ENCODE measurements at regions not wholly inside any gene's neighbourhood (a gene's known extent, or its start where the extent isn't known, plus 50 kb on each side); places are given as distances from the start of the nearest gene placed in this dataset.

DNA sequence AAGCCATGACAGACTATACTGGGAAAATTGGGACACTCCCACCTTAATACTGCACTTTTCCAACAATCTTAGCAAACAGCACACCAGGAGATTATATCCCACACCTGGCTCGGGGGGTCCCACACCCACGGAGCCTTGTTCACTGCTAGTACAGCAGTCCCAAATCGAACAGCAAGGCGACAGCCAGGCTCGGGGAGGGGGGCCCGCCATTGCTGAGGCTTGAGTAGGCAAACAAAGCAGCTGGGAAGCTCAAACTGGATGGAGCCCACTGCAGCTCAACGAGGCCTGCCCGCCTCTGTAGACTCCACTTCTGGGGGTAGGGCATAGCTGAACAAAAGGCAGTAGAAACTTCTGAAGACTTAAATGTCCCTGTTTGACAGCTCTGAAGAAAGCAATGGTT lies 118.3 kb downstream of the MAGEB5 start:
- 90% methylated on average over 8 of the region's 8 CpGs; no CpG with 5 or more reads in 1 of the 2 experiments for WGBS, 2 experiments (ENCODE audit: insufficient coverage in 1 of 2, insufficient read length in 1 of 2)
- H3K4me3 ChIP-seq (ENCODE audit: low read length): no peak overlapping the region
- no peaks in the 10 kb centered on the region for H3K27me3 Mint-ChIP-seq (ENCODE audit: insufficient read depth)
- no peaks in the 10 kb centered on the region for H3K4me1 ChIP-seq (ENCODE audit: control insufficient read depth, insufficient read depth, low read length)
- peaks cover 64% of the 10 kb centered on the region for H3K9me3 Mint-ChIP-seq
- H3K27ac ChIP-seq (ENCODE audit: low read depth, low read length): no peak overlapping the region
- H3K9ac ChIP-seq (ENCODE audit: extremely low read depth, low read length, poor library complexity, severe bottlenecking): no peak overlapping the region
- H3K36me3 Mint-ChIP-seq (ENCODE audit: low read depth): no peaks in the 10 kb centered on the region
- H3K4me1 Mint-ChIP-seq: no peaks in the 10 kb centered on the region
- TF ChIP-seq, protein P1, sequence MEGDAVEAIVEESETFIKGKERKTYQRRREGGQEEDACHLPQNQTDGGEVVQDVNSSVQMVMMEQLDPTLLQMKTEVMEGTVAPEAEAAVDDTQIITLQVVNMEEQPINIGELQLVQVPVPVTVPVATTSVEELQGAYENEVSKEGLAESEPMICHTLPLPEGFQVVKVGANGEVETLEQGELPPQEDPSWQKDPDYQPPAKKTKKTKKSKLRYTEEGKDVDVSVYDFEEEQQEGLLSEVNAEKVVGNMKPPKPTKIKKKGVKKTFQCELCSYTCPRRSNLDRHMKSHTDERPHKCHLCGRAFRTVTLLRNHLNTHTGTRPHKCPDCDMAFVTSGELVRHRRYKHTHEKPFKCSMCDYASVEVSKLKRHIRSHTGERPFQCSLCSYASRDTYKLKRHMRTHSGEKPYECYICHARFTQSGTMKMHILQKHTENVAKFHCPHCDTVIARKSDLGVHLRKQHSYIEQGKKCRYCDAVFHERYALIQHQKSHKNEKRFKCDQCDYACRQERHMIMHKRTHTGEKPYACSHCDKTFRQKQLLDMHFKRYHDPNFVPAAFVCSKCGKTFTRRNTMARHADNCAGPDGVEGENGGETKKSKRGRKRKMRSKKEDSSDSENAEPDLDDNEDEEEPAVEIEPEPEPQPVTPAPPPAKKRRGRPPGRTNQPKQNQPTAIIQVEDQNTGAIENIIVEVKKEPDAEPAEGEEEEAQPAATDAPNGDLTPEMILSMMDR (conservative IDR thresholded peaks at IDR 0.05): no peak
- H3K36me3 ChIP-seq (ENCODE audit: control insufficient read depth, insufficient read depth, low read length): no peaks in the 10 kb centered on the region
- no peak for DNase-seq
- no peaks in the 10 kb centered on the region for H3K27me3 ChIP-seq (ENCODE audit: control insufficient read depth, insufficient read depth, low read length, poor library complexity, severe bottlenecking)
- peaks cover 6% of the 10 kb centered on the region for H3K9me3 ChIP-seq (ENCODE audit: control insufficient read depth, low read length)
- H3K27ac Mint-ChIP-seq: no peak overlapping the region
- H3K4me3 Mint-ChIP-seq: no peak overlapping the region

DNA sequence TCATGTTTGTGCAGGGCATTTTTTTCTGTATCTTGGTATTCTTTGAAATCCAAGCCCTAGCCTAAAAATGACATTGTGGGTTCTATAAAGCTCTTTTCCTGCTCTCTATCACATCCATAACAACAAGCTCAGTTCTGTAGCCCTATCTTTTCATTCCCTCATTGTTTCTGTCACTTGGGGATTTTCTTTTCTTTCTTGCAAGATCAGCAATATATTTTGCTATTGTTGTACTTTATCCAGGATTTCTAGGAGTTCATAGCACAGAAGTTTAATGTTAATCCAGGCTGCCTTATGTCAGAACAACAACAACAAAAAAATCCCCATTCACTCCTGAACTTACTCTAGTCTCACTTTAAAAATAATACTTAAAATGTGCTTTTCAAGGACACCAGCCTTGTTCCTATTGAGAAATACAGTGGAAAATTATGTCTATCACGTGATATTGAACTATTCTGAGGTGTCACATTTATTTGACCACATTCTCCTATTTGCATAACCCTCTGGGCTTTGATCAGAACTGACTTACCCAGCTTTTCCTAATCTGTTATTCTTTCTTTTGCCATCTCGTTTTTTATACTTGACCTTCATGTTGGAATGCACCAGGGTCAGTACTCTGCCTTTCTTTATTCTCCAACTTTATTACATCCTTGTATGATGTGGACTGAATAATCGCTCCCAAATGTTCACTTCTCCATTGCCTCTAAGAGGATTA lies 112.8 kb downstream of the MAGEB5 start:
- DNase-seq: no peak
- H3K9ac ChIP-seq (ENCODE audit: extremely low read depth, low read length, poor library complexity, severe bottlenecking): no peak overlapping the region
- peaks cover 4% of the 10 kb centered on the region for H3K9me3 ChIP-seq (ENCODE audit: control insufficient read depth, low read length)
- Mint-ChIP-seq H3K4me1 (no peaks in the 10 kb centered on the region), H3K4me3 (no peak overlapping the region), H3K36me3 (ENCODE audit: low read depth) (no peaks in the 10 kb centered on the region), H3K27ac (no peak overlapping the region), H3K27me3 (ENCODE audit: insufficient read depth) (no peaks in the 10 kb centered on the region), H3K9me3 (peaks cover 25% of the 10 kb centered on the region)
- TF ChIP-seq, protein P1 (conservative IDR thresholded peaks at IDR 0.05): no peak
- WGBS, 2 experiments (ENCODE audit: insufficient coverage in 1 of 2, insufficient read length in 1 of 2): 90 to 97% methylated on average over 2 to 3 of the region's 3 CpGs
- H3K36me3 ChIP-seq (ENCODE audit: control insufficient read depth, insufficient read depth, low read length): no peaks in the 10 kb centered on the region
- H3K4me3 ChIP-seq (ENCODE audit: low read length): no peak overlapping the region
- H3K4me1 ChIP-seq (ENCODE audit: control insufficient read depth, insufficient read depth, low read length): no peaks in the 10 kb centered on the region
- H3K27ac ChIP-seq (ENCODE audit: low read depth, low read length): no peak overlapping the region
- H3K27me3 ChIP-seq (ENCODE audit: control insufficient read depth, insufficient read depth, low read length, poor library complexity, severe bottlenecking): no peaks in the 10 kb centered on the region

GRCh38 chrX:26309262-26309661 lies 93.3 kb downstream of the MAGEB5 start:
- H3K4me1 ChIP-seq (ENCODE audit: control insufficient read depth, insufficient read depth, low read length): no peaks in the 10 kb centered on the region
- TF ChIP-seq, protein P1 (conservative IDR thresholded peaks at IDR 0.05): no peak
- no peak overlapping the region for H3K4me3 ChIP-seq (ENCODE audit: low read length)
- Mint-ChIP-seq H3K4me3 (no peak overlapping the region), H3K27ac (no peak overlapping the region), H3K36me3 (ENCODE audit: low read depth) (no peaks in the 10 kb centered on the region), H3K27me3 (ENCODE audit: insufficient read depth) (no peaks in the 10 kb centered on the region), H3K9me3 (peaks cover 16% of the 10 kb centered on the region), H3K4me1 (no peaks in the 10 kb centered on the region)
- no peaks in the 10 kb centered on the region for H3K36me3 ChIP-seq (ENCODE audit: control insufficient read depth, insufficient read depth, low read length)
- no peaks in the 10 kb centered on the region for H3K9me3 ChIP-seq (ENCODE audit: control insufficient read depth, low read length)
- H3K27ac ChIP-seq (ENCODE audit: low read depth, low read length): no peak overlapping the region
- no peaks in the 10 kb centered on the region for H3K27me3 ChIP-seq (ENCODE audit: control insufficient read depth, insufficient read depth, low read length, poor library complexity, severe bottlenecking)
- no peak overlapping the region for H3K9ac ChIP-seq (ENCODE audit: extremely low read depth, low read length, poor library complexity, severe bottlenecking)
- DNase-seq: no peak

Data from endodermal cell (in vitro differentiated cells).